PFSK-1 (cell line): ENCODE measurements at regions not wholly inside any gene's neighbourhood (a gene's known extent, or its start where the extent isn't known, plus 50 kb on each side); places are given as distances from the start of the nearest gene placed in this dataset.

Experiments used
- FOXP2 ChIP-seq: optimal IDR thresholded peaks from 2 replicates; pipeline ENCODE3; 2011; ENCODE audit warnings: borderline replicate concordance, control low read depth, inconsistent platforms; ENCODE audit not compliant: insufficient read depth; ENCODE audit errors: extremely low read length, extremely low read depth
- POLR2AphosphoS5 ChIP-seq: IDR thresholded peaks from 2 replicates; pipeline ENCODE4 v1.6.1; 2012; ENCODE audit warnings: low read depth, mild to moderate bottlenecking, control low read depth, low read length, moderate library complexity
- REST ChIP-seq, 2 experiments: IDR thresholded peaks; 2 replicates each; pipeline versions ENCODE4 v1.6.1 to v1.8.0; 2011 to 2012; ENCODE audit warnings: low read depth in 2 of 2, low read length in 2 of 2, control low read depth in 1 of 2, inconsistent platforms in 1 of 2, mild to moderate bottlenecking in 1 of 2, moderate library complexity in 1 of 2; ENCODE audit not compliant: insufficient read depth in 1 of 2
- SIN3A ChIP-seq: IDR thresholded peaks from 2 replicates; pipeline ENCODE4 v1.6.1; 2012; ENCODE audit warnings: mild to moderate bottlenecking, low read length, moderate library complexity, borderline replicate concordance; ENCODE audit not compliant: insufficient read depth
- TAF1 ChIP-seq: IDR thresholded peaks from 2 replicates; pipeline ENCODE4 v1.6.1; 2012; ENCODE audit warnings: low read length, control low read depth, borderline replicate concordance; ENCODE audit not compliant: insufficient read depth

GRCh38 chr7:25763463-25763860, 388.5 kb upstream of the NFE2L3 start:
- TF ChIP-seq SIN3A (no peak), REST (IDR thresholded peaks at IDR 0.05; ENCODE audit: insufficient read depth in 1 of 2, low read depth in 2 of 2, low read length in 2 of 2) (no peak), FOXP2 (no peak), POLR2AphosphoS5 (no peak), TAF1 (no peak)

GRCh38 chr7:25765110-25765655, 386.8 kb upstream of the NFE2L3 start:
- TF ChIP-seq POLR2AphosphoS5 (no peak), REST (IDR thresholded peaks at IDR 0.05; ENCODE audit: insufficient read depth in 1 of 2, low read depth in 2 of 2, low read length in 2 of 2) (no peak)

DNA sequence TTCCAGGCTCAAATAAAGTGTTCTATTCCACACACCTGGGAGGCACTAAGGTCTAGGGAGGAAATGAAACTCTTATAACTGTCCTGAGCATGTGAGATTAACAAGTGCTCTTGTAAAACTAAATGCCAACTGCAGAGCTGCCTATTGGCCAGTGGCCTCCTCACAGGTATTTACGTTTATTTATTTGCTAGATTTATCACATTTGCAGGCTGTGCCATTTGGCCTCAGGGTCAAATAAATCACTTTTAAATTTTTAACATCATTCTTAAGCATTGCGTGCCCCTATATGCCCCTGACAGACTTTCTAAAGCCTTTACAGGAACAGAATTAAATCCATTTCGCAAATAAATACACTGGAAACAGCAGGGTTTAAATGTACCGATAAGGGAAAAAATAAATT, 381.8 kb upstream of the NFE2L3 start:
- TF ChIP-seq REST (IDR thresholded peaks at IDR 0.05; ENCODE audit: insufficient read depth in 1 of 2, low read depth in 2 of 2, low read length in 2 of 2), result no peak
- TF ChIP-seq POLR2AphosphoS5, result no peak

DNA sequence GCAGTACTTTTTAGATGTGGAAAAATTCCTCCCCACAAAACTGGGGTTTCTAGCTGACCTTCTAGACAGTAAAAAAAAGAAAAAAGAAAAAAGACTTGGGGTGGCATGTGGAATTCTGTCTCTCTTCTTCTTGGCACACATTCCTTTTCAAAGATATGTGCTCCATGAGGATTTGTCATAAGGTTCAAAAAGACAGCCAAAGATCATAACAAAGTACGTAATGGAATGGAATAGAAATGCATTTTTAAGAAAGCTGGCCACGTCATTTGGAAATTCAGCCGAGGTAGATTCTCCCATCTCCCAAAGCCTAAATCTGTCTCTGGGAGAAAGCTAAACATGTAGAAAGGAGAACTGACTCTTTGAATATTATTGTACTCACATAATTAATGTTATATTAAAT, 381.3 kb upstream of the NFE2L3 start:
- TF ChIP-seq FOXP2 (no peak), REST (IDR thresholded peaks at IDR 0.05; ENCODE audit: insufficient read depth in 1 of 2, low read depth in 2 of 2, low read length in 2 of 2) (no peak), SIN3A (no peak), TAF1 (no peak), POLR2AphosphoS5 (no peak)

- TF ChIP-seq TAF1, result no peak
- TF ChIP-seq REST (IDR thresholded peaks at IDR 0.05; ENCODE audit: insufficient read depth in 1 of 2, low read depth in 2 of 2, low read length in 2 of 2), result no peak
- TF ChIP-seq POLR2AphosphoS5, result no peak
- no peak for TF ChIP-seq FOXP2
- TF ChIP-seq SIN3A, result no peak
Measured at GRCh38 chr7:25771491-25771890, 380.5 kb upstream of the NFE2L3 start.
